ENCODE measurements at regions not wholly inside any gene's neighbourhood (a gene's known extent, or its start where the extent isn't known, plus 50 kb on each side); places are given as distances from the start of the nearest gene placed in this dataset.

GRCh38 chr6:54009052-54009654 lies 102.1 kb upstream of the MLIP start:
- TF ChIP-seq POLR2AphosphoS5 (IDR thresholded peaks at IDR 0.05; ENCODE audit: low read depth, low read length) (no peak), TAF1 (IDR thresholded peaks at IDR 0.05; ENCODE audit: low read depth, low read length) (no peak), POLR2A (IDR thresholded peaks at IDR 0.05; ENCODE audit: low read depth, low read length) (no peak), SPI1 (IDR thresholded peaks at IDR 0.05; ENCODE audit: low read depth, low read length) (no peak), POU2F2 (IDR thresholded peaks at IDR 0.05; ENCODE audit: low read depth, low read length) (no peak), PAX5 (IDR thresholded peaks at IDR 0.05; ENCODE audit: insufficient read depth, low read length, severe bottlenecking) (no peak)
